H1 (cell line): ENCODE measurements at regions not wholly inside any gene's neighbourhood (a gene's known extent, or its start where the extent isn't known, plus 50 kb on each side); places are given as distances from the start of the nearest gene placed in this dataset.

ENCODE experiments used
- CBX5 ChIP-seq: fragments of 300-800, 300-1000 bp; sonication (generic); IDR thresholded peaks from 2 replicates; pipeline ENCODE4 v1.7.1; 2016; ENCODE audit warnings: antibody characterized with exemption, low read length, low read depth
- CTCF ChIP-seq, 3 experiments: IDR thresholded peaks; 1 replicate in 2 of 3; 2 replicates in 1 of 3; pipeline versions ENCODE4 v1.5.1 to v1.6.1; 2011; ENCODE audit warnings: low read length in 3 of 3, mild to moderate bottlenecking in 3 of 3, inconsistent platforms in 2 of 3, low read depth in 1 of 3, moderate library complexity in 1 of 3; ENCODE audit not compliant: insufficient read depth in 1 of 3; ENCODE audit errors: control extremely low read depth in 1 of 3
- POLR2A ChIP-seq, 2 experiments: IDR thresholded peaks; 1 replicate in 1 of 2; 2 replicates in 1 of 2; pipeline ENCODE4 v1.6.1; 2011; ENCODE audit warnings: low read depth in 2 of 2, low read length in 2 of 2, mild to moderate bottlenecking in 2 of 2; ENCODE audit errors: control extremely low read depth in 1 of 2
- TAF1 ChIP-seq: IDR thresholded peaks from 2 replicates; pipeline ENCODE4 v1.6.1; 2011; ENCODE audit warnings: mild to moderate bottlenecking, low read depth, low read length
- YY1 ChIP-seq: IDR thresholded peaks from 2 replicates; pipeline ENCODE4 v1.6.1; 2011; ENCODE audit warnings: low read depth, mild to moderate bottlenecking, low read length
- ZNF274 ChIP-seq: IDR thresholded peaks from 2 replicates; pipeline ENCODE4 v1.7.0; 2012; ENCODE audit warnings: low read length, borderline replicate concordance; ENCODE audit errors: extremely low read depth

DNA sequence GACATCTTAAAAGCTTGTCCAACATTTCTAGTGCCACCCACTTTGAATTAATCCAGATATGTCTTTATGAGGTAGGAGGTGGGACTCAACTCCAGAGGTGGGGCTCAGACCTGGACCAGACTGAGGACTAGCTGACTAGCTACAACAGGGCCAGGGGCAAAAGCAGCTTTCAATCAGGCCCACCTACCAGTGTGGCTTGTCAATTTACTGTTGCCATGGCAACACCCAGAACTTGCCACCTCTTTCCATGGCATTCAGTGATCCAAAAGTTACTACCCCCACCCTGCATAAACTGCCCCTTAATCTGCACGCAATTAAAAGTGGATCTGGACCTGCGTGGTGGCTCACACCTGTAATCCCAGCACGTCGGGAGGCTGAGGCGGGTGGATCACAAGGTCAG lies 113.2 kb upstream of the KAZN start:
- no peak for TF ChIP-seq YY1
- no peak for TF ChIP-seq ZNF274
- no peak for TF ChIP-seq POLR2A (IDR thresholded peaks at IDR 0.05; ENCODE audit: control extremely low read depth in 1 of 2, low read depth in 2 of 2, low read length in 2 of 2)
- TF ChIP-seq CTCF (IDR thresholded peaks at IDR 0.05; ENCODE audit: control extremely low read depth in 1 of 3, insufficient read depth in 1 of 3, low read depth in 1 of 3, low read length in 3 of 3) = no peak
- TF ChIP-seq TAF1 = no peak
- TF ChIP-seq CBX5 = no peak
